EH (cell line): ENCODE measurements at regions not wholly inside any gene's neighbourhood (a gene's known extent, or its start where the extent isn't known, plus 50 kb on each side); places are given as distances from the start of the nearest gene placed in this dataset.

Experiments
- DNase-seq: peaks from one replicate; pipeline ENCODE4 v3.0.0-alpha.2; 2015; ENCODE audit warnings: low read depth

DNA sequence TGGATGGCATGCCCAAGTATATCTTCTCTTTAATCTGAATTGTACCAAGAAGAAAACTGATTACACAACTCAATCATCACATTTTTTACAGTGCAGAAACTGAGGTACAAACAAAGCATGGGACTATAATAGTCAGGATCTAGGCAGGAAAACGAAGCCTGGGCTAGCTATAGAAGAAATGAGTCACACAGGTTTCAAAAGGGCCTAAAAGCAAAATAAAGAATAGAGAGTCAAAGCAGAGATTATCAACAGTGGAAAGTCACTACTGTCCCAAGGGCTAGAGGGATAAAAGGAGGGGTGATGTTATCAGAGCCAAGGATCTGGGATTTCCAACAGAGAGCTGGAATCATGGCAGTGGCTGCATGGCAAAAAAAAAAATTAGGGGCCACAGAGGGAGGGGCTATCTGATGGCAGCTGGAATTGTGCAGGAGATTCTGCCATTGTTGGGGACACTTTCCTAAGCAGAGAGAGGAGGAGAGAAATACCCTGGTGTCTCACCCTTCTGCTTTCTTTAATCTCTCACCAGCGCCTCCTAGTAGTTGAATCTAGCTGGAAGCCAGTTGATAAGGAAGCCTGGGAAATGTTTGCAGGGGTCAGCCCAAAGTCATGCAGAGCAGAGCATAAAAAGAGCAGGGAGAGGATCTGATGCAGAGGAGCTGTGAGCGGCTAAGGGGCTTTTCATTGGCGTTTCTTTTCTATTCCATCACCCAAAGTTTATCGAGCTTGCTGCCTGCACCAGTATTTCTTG, 343.2 kb downstream of the ACTL7B start:
- DNase-seq = peak; percentile 12

DNA sequence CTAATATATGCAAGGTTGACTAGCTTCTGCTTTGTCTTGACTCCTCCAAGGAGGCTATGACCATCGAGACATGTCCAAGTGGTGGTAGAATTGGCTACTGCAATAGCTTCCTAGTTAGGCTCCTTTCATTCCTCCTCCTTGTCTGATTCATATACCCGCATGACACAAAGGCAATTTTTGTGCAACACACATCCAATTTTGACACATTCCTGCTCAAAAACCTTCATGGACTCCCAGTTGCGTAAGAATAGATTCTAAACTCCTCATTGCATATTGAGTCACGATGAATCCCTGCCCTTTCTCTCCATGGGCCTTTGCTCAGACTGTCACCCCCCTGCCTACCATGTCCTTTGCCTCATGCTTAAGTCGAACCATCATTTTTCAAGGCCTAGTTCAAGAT, 344.5 kb downstream of the ACTL7B start:
- DNase-seq = peak; percentile 80

DNA sequence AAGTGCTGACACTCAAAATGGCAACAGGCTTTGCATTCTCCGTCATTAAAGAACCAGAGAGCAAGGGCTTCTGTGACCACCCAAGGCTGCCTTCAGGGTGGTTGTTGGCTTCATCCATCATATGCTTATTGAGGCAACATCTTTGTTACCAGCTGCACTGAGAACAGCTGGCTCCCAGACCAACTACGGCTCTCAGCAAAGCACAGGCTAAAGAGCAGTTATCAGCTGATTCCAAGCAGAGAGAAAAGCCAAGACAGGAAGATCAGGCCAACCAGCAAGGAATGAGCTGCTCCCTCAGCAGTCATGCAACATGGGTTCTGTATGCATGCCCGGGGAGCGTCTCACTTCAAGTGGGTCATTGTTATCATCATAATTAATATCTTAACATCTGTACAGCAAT, 358.9 kb downstream of the ACTL7B start:
- DNase-seq = no peak

DNA sequence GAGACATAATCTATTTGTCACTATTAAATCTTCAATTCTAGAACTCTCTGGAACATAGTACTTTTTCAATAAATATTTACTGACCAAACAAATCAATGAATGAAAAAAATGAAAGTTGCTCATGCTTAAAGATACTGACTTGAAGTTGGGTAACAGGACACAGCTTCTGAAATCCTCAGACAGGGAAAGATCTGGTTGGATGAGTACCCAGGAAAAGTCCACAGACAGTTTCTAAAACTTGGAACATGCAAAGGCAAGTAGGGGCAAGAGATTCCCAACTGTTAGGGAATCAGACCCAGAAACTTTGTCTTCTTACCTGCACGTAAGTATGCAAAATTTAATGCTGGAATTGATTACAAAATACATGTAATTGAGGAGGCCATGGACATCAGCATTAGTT, 366.2 kb downstream of the ACTL7B start:
- no peak for DNase-seq

DNA sequence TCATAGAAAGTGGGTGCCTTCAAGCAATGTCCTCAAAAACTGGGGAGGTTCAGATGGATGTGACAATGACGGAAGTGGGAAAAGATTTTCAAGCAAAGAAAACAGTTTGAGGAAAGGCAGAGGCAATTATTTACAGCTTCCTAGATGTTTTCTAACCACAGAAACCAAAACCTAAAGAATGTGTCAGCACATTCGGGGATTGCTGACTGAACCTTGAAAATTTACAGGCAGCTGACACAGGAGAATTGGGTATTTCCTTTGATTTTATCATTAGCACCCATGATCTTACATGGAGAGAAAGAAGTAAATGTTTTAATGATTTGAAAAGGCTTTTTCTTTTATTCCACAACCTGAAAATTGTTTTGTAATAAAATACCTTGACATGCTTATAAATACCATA, 369.0 kb downstream of the ACTL7B start:
- peak; percentile 50 for DNase-seq

DNA sequence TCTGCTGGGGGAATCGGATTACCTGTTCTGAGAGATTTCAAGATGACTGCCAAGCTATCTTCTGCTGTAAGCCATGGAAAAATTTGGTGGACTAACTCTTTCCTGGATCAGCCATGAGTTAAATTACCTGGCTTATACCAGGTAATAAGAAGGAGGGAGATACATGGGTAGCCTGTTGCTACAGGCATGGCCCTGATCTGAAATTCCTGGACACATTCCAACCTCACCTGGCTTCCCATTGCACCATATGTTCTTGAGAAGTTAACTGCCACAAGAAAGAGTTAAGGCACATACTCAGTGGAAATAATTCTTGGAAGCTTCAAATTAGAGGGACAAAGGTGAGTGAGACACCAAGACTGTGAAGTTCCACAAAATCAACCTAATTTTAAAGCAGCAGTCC, 371.3 kb downstream of the ACTL7B start:
- DNase-seq = no peak

DNA sequence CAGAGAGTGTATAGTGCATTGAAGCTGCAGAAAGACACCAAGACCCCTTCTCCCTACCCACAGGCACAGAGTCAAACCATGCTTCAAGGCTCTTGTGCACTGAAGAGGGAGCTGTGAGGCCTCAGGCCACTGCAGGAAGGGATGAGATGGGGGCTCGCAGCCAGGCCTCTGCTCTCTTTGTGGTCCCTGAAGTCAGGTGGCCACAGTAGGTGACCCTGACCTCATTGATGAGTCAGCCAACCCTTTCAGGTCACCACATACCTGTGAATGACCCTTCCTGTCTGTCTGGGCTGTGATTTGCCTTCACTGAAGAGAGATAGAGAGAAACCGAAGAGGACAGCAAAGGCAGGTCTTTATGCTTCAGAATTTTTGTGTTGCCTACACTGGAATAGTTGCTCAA, 372.1 kb downstream of the ACTL7B start:
- DNase-seq = no peak

DNA sequence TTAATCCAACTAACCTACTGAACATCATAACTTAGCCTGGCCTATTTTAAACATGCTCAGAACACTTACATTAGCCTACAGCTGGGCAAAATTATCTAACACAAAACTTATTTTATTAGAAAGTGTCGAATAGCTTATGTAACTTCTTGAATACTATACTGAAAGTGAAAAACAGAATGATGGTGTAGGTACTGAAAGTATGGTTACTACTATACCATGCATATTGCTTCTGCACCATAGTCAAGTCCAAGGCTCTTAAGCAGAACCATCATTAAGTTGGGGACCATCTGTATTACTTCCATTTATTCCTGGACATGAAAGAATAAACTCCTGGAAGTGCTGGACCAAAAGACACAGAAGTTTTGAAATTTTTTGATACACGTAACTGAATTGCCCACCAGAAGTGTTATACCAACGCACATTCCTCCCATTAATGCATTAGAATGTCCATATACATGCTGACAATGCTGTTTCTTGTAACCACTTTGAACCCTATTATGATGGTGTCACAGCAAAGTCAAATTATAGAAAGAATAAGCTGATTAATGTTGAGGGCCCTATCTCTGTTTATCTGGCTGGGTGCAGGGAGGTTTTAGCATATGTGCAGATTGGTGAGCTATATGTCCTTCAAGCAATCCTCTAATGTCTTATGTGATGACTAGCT, 375.7 kb downstream of the ACTL7B start:
- DNase-seq = no peak

DNA sequence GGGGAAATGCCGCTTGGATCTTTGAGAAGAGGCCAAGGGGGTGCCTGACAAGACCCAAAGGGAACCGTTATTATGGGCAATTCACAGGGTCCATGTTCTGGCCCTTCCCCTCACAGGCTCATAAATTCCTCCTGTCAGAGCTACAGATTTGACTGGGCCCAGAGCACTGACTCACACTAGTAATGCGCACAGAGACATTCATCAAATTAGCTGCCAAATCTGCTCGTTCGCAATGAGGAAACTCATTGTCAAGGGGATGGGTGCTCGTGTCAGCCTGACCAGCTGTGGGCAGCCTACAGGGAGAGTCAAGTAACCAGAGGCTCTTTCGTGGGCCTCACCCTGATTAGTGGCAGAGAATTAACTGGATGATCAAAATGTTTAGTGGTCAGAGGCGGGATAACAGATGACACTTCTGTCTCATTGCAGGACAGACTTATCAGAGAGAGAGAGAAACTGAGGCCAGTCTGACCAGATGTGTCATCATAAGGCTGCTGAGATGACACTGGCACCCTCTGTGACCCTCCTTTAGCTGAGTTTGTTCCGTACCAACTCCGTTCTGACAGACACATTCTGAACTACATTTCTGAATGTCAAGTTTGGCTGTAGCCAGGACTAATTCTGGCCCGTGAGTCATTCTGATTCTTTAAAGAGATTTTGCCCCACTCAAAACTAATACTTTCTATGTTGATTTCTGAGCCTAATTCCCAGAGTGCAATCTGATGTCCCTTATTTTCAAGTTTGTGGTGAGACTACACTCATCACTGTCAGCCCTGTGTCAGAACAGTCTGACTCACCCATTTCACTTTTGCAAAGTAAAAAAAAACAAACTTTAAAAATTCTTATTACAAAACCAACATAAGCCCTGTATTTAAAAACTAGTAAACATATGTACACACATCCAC, 377.1 kb downstream of the ACTL7B start:
- DNase-seq = peak; percentile 95

DNA sequence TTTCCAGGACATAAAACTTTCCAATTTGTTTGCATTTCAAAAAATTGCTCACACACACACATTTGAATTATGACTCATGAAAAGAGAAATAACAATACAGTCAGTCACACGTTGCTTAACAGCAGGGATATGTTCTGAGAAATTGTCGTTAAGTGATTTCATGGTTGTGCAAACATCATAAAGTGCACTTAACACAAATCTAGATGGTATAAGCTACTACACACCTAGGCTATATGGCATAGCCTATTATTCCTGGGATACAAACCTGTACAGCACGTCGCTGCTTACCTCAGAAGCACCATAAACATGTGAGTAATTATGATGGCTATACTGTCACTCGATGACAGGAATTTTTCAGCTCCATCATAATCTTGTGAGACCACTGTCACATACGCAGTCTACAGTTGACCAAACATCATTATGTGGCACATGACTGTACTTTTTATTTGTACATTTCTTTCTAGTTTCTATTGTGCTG, 378.2 kb downstream of the ACTL7B start:
- DNase-seq = peak; percentile 84

DNA sequence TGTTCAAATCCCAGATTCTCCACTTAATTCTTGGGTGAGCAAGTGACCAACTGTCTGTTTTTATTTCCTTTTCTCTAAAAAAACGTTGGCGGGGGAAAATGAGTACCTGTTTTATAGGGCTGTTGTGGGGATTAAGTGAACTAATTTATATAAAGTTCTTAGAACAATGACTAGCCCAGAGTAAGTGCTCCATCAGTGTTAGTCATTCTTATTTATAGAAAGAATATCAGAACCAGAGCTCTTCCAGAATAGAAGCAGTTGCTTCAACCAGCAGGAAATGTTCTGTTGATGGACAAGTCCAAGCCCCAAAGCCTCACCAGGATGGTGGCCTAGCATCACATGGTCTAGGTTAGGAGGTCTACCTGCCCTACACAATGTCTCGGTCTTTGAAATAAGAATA, 379.2 kb downstream of the ACTL7B start:
- peak; percentile 61 for DNase-seq

DNA sequence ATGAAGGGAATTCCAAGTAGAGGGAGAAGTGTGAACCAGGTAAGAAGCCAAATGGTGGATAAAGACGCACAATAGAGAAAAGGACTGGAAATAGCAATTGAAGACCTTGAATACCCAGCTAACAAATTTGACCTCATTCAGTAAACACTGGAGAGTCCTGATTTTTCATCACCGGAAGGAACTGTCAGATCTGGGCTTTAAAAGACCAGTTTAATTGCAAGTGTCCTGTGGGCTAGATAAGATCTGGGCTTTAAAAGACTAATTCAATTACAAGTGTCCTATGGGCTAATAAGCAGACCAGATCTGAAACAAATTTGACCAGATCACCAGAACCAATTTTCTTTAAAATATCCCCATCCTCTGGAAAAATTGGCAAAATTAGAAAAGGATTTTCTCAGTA, 380.0 kb downstream of the ACTL7B start:
- DNase-seq = peak; percentile 37

DNA sequence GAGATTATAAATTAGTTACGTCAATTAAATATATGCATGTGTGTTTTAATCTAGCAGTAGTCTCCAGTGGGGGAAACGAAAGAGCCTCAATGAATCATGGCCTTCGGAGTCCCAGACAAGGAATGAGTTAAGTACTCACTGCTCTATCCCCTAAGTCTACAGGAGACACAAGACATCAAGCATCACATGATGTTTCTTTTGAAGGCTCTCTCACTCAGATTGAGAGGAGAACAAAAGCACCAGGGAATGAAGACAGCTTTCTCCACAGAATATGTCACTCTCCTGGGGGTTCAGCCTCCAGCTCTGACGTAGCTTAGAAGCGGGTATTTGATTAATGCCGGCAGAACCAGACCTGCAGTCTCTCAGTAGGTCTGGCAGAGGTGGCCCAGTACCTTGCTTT, 381.4 kb downstream of the ACTL7B start:
- peak; percentile 8 for DNase-seq

DNA sequence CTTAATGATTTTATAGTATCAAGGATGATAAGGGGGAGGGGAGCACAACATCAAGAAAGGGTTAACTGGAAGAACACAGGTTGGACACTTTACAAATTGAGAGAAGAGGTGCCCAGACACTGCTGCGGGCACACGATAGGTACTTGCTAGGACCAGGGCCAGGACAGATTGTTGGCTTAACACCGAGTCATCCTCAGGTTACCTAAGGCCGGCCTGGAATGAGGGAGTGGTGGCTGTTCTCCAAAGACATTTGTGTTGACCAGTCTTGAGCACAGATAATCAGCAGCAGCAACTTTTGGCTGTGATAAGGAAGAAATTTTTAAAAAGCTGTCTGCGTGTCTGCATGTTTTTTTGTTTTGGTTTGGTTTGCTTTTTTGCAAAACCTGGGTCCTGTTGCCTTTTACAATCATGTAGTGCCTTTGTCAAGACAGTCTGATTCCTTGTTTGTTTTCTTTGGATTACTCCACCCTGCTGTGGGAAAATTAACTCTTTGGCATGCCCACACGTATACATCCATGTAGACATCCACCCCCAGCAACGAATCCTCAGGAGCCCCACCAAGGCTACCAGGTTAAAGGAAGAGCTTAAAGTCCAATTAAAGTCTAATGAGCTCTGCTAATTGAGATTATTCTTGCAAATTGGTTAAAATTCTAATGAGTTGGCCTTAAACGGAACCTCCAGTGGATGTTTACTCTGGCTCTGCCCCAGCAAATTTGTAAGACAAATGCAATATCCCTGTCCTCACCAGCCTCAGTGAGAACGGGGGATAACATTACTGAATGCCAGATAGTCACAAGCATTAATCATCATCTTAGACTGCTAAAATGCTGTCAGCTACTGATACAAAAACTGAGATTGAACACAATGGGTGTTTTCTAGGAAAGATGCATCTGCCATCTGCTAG, 382.3 kb downstream of the ACTL7B start:
- peak; percentile 89 for DNase-seq

DNA sequence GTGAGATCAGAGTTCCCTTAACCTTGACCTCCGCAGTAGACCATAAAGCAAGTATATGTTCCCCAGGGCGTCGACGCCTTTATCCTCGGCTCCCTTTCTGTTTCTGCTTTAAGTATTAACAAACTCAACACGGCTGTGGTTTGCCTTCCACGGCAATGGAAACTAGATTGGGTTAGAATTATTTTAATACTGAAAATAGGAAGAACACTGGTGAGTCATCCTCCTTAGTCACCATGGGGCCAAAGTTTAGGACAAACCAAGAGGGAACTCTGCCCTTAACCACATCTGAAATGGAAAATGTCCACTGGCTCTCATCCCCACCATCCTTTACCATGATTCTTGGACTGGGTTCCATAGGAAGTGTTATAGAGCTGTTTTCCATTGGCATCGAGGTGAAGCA, 386.1 kb downstream of the ACTL7B start:
- DNase-seq = peak; percentile 81

DNA sequence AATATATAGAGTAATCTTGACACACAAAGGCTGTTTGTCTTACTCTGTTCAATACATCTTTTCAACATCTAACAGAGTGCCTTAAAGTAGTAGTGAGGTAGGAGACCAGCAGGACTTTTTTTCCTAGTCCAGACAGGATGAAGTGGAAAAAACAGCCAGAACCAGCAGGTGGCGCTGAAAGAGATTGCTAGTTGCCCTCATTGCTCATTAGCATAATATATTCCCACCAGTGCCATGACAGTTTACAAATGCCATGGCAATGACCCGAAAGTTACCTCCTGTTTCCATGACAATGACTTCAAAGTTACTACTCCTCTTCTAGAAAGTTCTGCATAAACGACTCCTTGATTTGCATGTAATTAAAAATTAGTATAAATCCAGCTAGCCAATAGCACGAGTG, 387.4 kb downstream of the ACTL7B start:
- peak; percentile 41 for DNase-seq

DNA sequence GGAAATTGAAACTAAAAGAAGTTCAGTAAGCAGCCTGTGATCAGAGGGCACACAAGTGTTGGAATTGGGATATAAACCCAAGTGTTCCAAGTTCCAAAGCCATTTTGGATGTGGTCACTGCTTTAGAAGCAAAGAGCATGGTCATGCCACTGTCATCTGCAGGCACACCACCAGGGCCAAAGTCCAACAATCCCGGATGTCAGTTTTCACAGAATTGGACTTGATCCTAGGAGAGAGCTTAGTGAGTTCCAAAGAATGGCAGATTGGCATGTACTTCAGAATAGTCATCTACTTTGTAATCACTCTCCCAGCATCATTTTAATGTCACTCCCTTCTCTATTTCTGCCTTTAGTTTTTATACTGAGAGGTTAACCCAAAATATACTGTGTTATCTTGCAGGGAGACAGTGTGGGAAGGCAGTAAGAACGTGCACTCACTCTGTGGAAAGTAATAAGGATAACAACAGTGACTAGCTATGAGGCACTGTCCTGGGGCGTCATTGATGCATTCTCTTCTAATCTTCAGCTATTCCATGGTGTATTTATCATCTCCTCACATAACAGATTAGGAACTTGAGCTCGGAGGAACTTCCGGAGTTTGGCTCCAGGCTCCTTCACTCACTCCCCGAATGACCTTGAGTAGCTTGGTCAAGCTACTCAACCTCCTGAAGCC, 388.0 kb downstream of the ACTL7B start:
- DNase-seq = peak; percentile 75

DNA sequence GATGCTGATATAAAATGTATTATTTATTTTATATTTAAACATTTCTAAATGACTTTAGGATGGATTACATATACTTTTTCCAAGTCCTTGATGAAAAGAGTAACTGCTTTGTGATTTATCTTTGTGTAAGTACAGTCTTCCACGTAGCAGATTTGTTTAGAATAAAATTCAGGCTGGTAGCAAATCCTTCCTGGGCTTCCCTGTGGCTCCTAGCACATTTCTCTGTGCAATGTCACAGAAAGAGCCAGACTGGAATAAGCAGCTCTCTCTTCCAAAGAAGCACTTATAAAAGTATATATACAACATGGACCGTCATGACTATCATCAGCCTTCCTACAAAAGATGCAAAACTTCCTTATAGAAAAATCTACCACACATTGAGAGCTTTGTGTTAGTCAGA, 388.6 kb downstream of the ACTL7B start:
- DNase-seq = no peak

DNA sequence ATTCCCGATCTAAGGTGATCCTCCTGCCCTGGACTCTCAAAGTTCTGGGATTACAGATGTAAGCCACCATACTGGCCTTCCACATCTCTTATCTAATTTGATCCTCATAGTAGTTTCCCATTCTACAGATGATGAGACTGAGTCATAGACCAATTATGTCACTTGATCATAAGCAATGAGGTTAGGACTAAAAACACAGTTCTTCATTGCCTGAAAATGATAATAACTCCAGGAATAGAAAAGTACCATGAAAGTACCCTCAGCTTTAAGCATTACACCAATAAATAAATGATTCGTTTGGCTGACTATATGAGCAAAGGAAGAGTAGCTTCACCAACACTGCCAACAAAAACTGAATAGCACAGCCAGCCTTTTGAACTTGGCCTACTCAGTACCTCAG, 389.5 kb downstream of the ACTL7B start:
- DNase-seq = peak; percentile 14

DNA sequence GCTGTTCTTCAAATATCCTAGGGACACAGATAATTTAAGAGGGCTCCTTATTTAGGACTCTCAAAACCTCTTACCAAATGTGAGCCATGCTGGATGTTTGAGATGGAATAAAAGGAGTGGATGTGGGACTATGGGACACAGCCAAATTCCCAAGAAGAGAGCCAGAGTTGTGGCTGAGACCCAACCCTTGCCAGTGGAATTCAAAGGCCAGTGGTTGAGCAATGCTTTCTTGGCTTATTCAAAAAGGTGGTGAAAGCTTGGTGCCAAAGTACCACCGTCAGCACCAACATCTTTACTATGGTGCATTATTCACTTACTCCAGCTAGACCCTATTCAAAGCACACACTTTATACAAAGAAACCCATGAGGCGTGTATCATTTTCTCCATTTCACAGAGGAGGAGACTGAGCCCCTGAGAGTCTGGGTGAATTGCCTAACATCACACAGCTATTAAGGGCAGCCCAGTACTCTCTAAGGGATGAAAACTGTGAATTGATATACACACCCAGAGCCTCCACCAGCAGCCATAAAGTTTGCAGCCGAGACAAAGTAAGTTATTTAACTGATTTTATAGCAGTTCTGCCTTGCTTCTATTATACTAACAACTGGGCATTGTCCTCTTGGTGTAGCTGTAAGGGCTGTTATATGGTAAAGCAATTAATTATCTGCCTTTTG, 391.7 kb downstream of the ACTL7B start:
- DNase-seq = peak; percentile 34
